Panc1 (cell line): ENCODE measurements at regions not wholly inside any gene's neighbourhood (a gene's known extent, or its start where the extent isn't known, plus 50 kb on each side); places are given as distances from the start of the nearest gene placed in this dataset.

ENCODE experiments used
- CTCF ChIP-seq: fragments of 450-650 bp; IDR thresholded peaks from 2 replicates; pipeline ENCODE4 v1.5.1; 2017; ENCODE audit warnings: mild to moderate bottlenecking
- POLR2AphosphoS5 ChIP-seq: IDR thresholded peaks from 2 replicates; pipeline ENCODE4 v1.6.1; 2012; ENCODE audit warnings: mild to moderate bottlenecking, low read depth, low read length, moderate library complexity
- REST ChIP-seq, 2 experiments: IDR thresholded peaks; 2 replicates each; pipeline ENCODE4 v1.6.1; 2011 to 2012; ENCODE audit warnings: low read depth in 2 of 2, control low read depth in 1 of 2, low read length in 1 of 2, mild to moderate bottlenecking in 1 of 2, moderate library complexity in 1 of 2; ENCODE audit not compliant: insufficient read depth in 1 of 2
- TCF7L2 ChIP-seq: IDR thresholded peaks from 2 replicates; pipeline ENCODE4 v1.6.1; 2011; ENCODE audit warnings: mild to moderate bottlenecking, low read depth, low read length, inconsistent platforms

- TF ChIP-seq CTCF (no peak), REST (IDR thresholded peaks at IDR 0.05; ENCODE audit: insufficient read depth in 1 of 2, low read depth in 2 of 2, low read length in 1 of 2) (no peak), TCF7L2 (no peak), POLR2AphosphoS5 (no peak)
Observed at GRCh38 chr7:25659841-25660240, 431.6 kb upstream of the NPVF start.
